GM18873 (cell line): ENCODE measurements at regions not wholly inside any gene's neighbourhood (a gene's known extent, or its start where the extent isn't known, plus 50 kb on each side); places are given as distances from the start of the nearest gene placed in this dataset.
"Not testable (repeated sequence)": the region's sequence is repeated elsewhere in the genome, so short reads cannot be mapped to it uniquely, and the experiment has no call there.

Experiments
- ATAC-seq: cut with Tn5 transposase; IDR thresholded peaks from one replicate; pipeline ENCODE4 v1.9.1; 2021; ENCODE audit warnings: mild to moderate bottlenecking, moderate library complexity, moderate number of reproducible peaks; ENCODE audit not compliant: unreplicated experiment, low FRiP score

GRCh38 chr4:84151574-84151973, 347.5 kb downstream of the NKX6-1 start:
- ATAC-seq, result no peak

GRCh38 chr4:84150177-84150576, 348.9 kb downstream of the NKX6-1 start:
- no peak for ATAC-seq

GRCh38 chr4:84147831-84148230, 351.3 kb downstream of the NKX6-1 start:
- ATAC-seq, result no peak

- no peak for ATAC-seq
Measured at GRCh38 chr4:84146300-84146959, 352.7 kb downstream of the NKX6-1 start.

GRCh38 chr4:84145176-84145575, 353.9 kb downstream of the NKX6-1 start:
- no peak for ATAC-seq

- ATAC-seq, result not testable (repeated sequence)
Measured at GRCh38 chr4:84126911-84127310, 372.2 kb downstream of the NKX6-1 start.

GRCh38 chr4:84126061-84126787, 372.9 kb downstream of the NKX6-1 start:
- no peak for ATAC-seq

- ATAC-seq, result no peak
Measured at GRCh38 chr4:84110040-84110439, 389.1 kb downstream of the NKX6-1 start.

- not testable (repeated sequence) for ATAC-seq
Measured at GRCh38 chr4:84101653-84102625, 397.2 kb downstream of the NKX6-1 start.

- ATAC-seq, result no peak
Measured at GRCh38 chr4:84100071-84100470, 399.0 kb downstream of the NKX6-1 start.

- ATAC-seq, result no peak
Measured at GRCh38 chr4:84099599-84099998, 399.5 kb downstream of the NKX6-1 start.

- ATAC-seq, result no peak
Measured at GRCh38 chr4:84091266-84091665, 407.8 kb downstream of the NKX6-1 start.

- ATAC-seq, result no peak
Measured at GRCh38 chr4:84089652-84090437, 409.2 kb downstream of the NKX6-1 start.

- ATAC-seq, result no peak
Measured at GRCh38 chr4:84085986-84086385, 413.1 kb downstream of the NKX6-1 start.

- ATAC-seq, result no peak
Measured at GRCh38 chr4:84070289-84070688, 428.8 kb downstream of the NKX6-1 start.

- ATAC-seq, result no peak
Measured at GRCh38 chr4:84063619-84064018, 435.5 kb downstream of the NKX6-1 start.

GRCh38 chr4:84058201-84058600, 440.9 kb downstream of the NKX6-1 start:
- no peak for ATAC-seq

- no peak for ATAC-seq
Measured at GRCh38 chr4:84051639-84052038, 447.5 kb downstream of the NKX6-1 start.

GRCh38 chr4:84051089-84051488, 448.0 kb downstream of the NKX6-1 start:
- no peak for ATAC-seq

GRCh38 chr4:84050015-84050414, 449.1 kb downstream of the NKX6-1 start:
- no peak for ATAC-seq
